Activated naive CD8-positive, alpha-beta T cell treated with anti-CD3 and anti-CD28 coated beads, Interleukin-2, amount 10 ng/mL, durations not matched to agents 7 days and 5 days (primary cell): ENCODE measurements at regions not wholly inside any gene's neighbourhood (a gene's known extent, or its start where the extent isn't known, plus 50 kb on each side); places are given as distances from the start of the nearest gene placed in this dataset.

ENCODE experiments used
- ATAC-seq: fragments of 150-1000 bp; cut with Tn5 transposase; one replicate; pipeline ENCODE4 v1.10.0; 2021; ENCODE audit warnings: low read depth, moderate library complexity
- POLR2A ChIA-PET: fragments of 350-600 bp; sonication (Branson Sonifier 250); formaldehyde crosslinking; loops from one replicate; lab custom pipeline; 2021; ENCODE audit warnings: antibody characterized with exemption; lab: Charles Lee
- DNase-seq: peaks from one replicate; pipeline ENCODE4 v3.0.0; 2021
- H3K27ac Mint-ChIP-seq: one replicate; pipeline ENCODE4 v1.8.0; 2022; ENCODE audit warnings: mild to moderate bottlenecking, mixed read lengths
- H3K27me3 Mint-ChIP-seq: one replicate; pipeline ENCODE4 v1.8.0; 2022; ENCODE audit warnings: mild to moderate bottlenecking, moderate library complexity, mixed read lengths
- H3K36me3 Mint-ChIP-seq: one replicate; pipeline ENCODE4 v1.8.0; 2021; ENCODE audit warnings: mild to moderate bottlenecking, mixed read lengths
- H3K4me1 Mint-ChIP-seq: one replicate; pipeline ENCODE4 v1.8.0; 2021; ENCODE audit warnings: mixed read lengths
- H3K4me3 Mint-ChIP-seq: one replicate; pipeline ENCODE4 v1.8.0; 2022; ENCODE audit warnings: mild to moderate bottlenecking, moderate library complexity, mixed read lengths
- H3K9me3 Mint-ChIP-seq: one replicate; pipeline ENCODE4 v1.8.0; 2021; ENCODE audit warnings: mixed read lengths

GRCh38 chr7:79593866-79594301 is 140.4 kb upstream of the MAGI2 start:
- Mint-ChIP-seq H3K36me3 (no peaks in the 10 kb centered on the region), H3K27me3 (peaks cover 3% of the 10 kb centered on the region), H3K4me1 (peaks cover 1% of the 10 kb centered on the region), H3K9me3 (no peaks in the 10 kb centered on the region), H3K4me3 (no peak overlapping the region), H3K27ac (no peak overlapping the region)
- ATAC-seq (no peak), DNase-seq (no peak)
- POLR2A ChIA-PET = no interaction called here

- DNase-seq (no peak), ATAC-seq (no peak)
- POLR2A ChIA-PET = no interaction called here
- Mint-ChIP-seq H3K27ac (no peak overlapping the region), H3K4me1 (peaks cover 1% of the 10 kb centered on the region), H3K27me3 (peaks cover 3% of the 10 kb centered on the region), H3K9me3 (no peaks in the 10 kb centered on the region), H3K4me3 (no peak overlapping the region), H3K36me3 (no peaks in the 10 kb centered on the region)
Measured at GRCh38 chr7:79590916-79591623, 137.6 kb upstream of the MAGI2 start.

- Mint-ChIP-seq H3K4me1 (peaks cover 1% of the 10 kb centered on the region), H3K9me3 (peaks cover 2% of the 10 kb centered on the region), H3K27me3 (peaks cover 3% of the 10 kb centered on the region), H3K4me3 (no peak overlapping the region), H3K27ac (no peak overlapping the region), H3K36me3 (no peaks in the 10 kb centered on the region)
- POLR2A ChIA-PET = no interaction called here
- DNase-seq = no peak
- ATAC-seq = no peak
Measured at GRCh38 chr7:79590391-79590790, 136.9 kb upstream of the MAGI2 start.

- no peaks in the 10 kb centered on the region for H3K4me1 Mint-ChIP-seq
- no peak overlapping the region for H3K27ac Mint-ChIP-seq
- ATAC-seq (no peak), DNase-seq (no peak)
- no peaks in the 10 kb centered on the region for H3K9me3 Mint-ChIP-seq
- no peak overlapping the region for H3K4me3 Mint-ChIP-seq
- no peaks in the 10 kb centered on the region for H3K27me3 Mint-ChIP-seq
- no peaks in the 10 kb centered on the region for H3K36me3 Mint-ChIP-seq
- POLR2A ChIA-PET = no interaction called here
Measured at GRCh38 chr7:79570903-79571302, 117.4 kb upstream of the MAGI2 start.

GRCh38 chr7:79563821-79564522 is 110.5 kb upstream of the MAGI2 start:
- POLR2A ChIA-PET = no interaction called here
- H3K27me3 Mint-ChIP-seq = no peaks in the 10 kb centered on the region
- DNase-seq (no peak), ATAC-seq (no peak)
- H3K27ac Mint-ChIP-seq = no peak overlapping the region
- H3K9me3 Mint-ChIP-seq = no peaks in the 10 kb centered on the region
- H3K36me3 Mint-ChIP-seq = no peaks in the 10 kb centered on the region
- H3K4me1 Mint-ChIP-seq = no peaks in the 10 kb centered on the region
- H3K4me3 Mint-ChIP-seq = no peak overlapping the region

GRCh38 chr7:79555571-79555970 is 102.1 kb upstream of the MAGI2 start:
- Mint-ChIP-seq H3K4me1 (no peaks in the 10 kb centered on the region), H3K36me3 (no peaks in the 10 kb centered on the region), H3K27me3 (no peaks in the 10 kb centered on the region), H3K9me3 (peaks cover 1% of the 10 kb centered on the region), H3K27ac (no peak overlapping the region), H3K4me3 (no peak overlapping the region)
- ATAC-seq (no peak), DNase-seq (no peak)
- POLR2A ChIA-PET = no interaction called here

- H3K36me3 Mint-ChIP-seq = no peaks in the 10 kb centered on the region
- ATAC-seq (no peak), DNase-seq (no peak)
- H3K27me3 Mint-ChIP-seq = no peaks in the 10 kb centered on the region
- H3K4me3 Mint-ChIP-seq = no peak overlapping the region
- no peak overlapping the region for H3K27ac Mint-ChIP-seq
- H3K9me3 Mint-ChIP-seq = peaks cover 1% of the 10 kb centered on the region
- POLR2A ChIA-PET = no interaction called here
- no peaks in the 10 kb centered on the region for H3K4me1 Mint-ChIP-seq
Measured at GRCh38 chr7:79553811-79554555, 100.5 kb upstream of the MAGI2 start.

GRCh38 chr7:79552463-79552862 is 99.0 kb upstream of the MAGI2 start:
- Mint-ChIP-seq H3K27ac (no peak overlapping the region), H3K4me3 (no peak overlapping the region)
- POLR2A ChIA-PET = no interaction called here

GRCh38 chr7:79548727-79549126 is 95.3 kb upstream of the MAGI2 start:
- H3K4me1 Mint-ChIP-seq = no peaks in the 10 kb centered on the region
- no peaks in the 10 kb centered on the region for H3K9me3 Mint-ChIP-seq
- H3K27me3 Mint-ChIP-seq = no peaks in the 10 kb centered on the region
- ATAC-seq (no peak), DNase-seq (no peak)
- H3K36me3 Mint-ChIP-seq = no peaks in the 10 kb centered on the region
- POLR2A ChIA-PET = no interaction called here
- no peak overlapping the region for H3K4me3 Mint-ChIP-seq
- H3K27ac Mint-ChIP-seq = no peak overlapping the region

More at GRCh38 chr7:79552463-79552862, 99.0 kb upstream of the MAGI2 start:
- no peaks in the 10 kb centered on the region for H3K36me3 Mint-ChIP-seq
- H3K27me3 Mint-ChIP-seq = no peaks in the 10 kb centered on the region
- H3K9me3 Mint-ChIP-seq = peaks cover 1% of the 10 kb centered on the region
- no peaks in the 10 kb centered on the region for H3K4me1 Mint-ChIP-seq
- DNase-seq = no peak
- no peak for ATAC-seq

GRCh38 chr7:79547132-79547531 is 93.7 kb upstream of the MAGI2 start:
- H3K27ac Mint-ChIP-seq = no peak overlapping the region
- H3K9me3 Mint-ChIP-seq = no peaks in the 10 kb centered on the region
- H3K36me3 Mint-ChIP-seq = no peaks in the 10 kb centered on the region
- POLR2A ChIA-PET = no interaction called here
- H3K27me3 Mint-ChIP-seq = no peaks in the 10 kb centered on the region
- no peak overlapping the region for H3K4me3 Mint-ChIP-seq
- ATAC-seq (no peak), DNase-seq (no peak)
- H3K4me1 Mint-ChIP-seq = no peaks in the 10 kb centered on the region

GRCh38 chr7:79540592-79540991 is 87.1 kb upstream of the MAGI2 start:
- POLR2A ChIA-PET = no interaction called here
- no peaks in the 10 kb centered on the region for H3K27me3 Mint-ChIP-seq
- ATAC-seq = no peak
- no peaks in the 10 kb centered on the region for H3K36me3 Mint-ChIP-seq
- no peaks in the 10 kb centered on the region for H3K4me1 Mint-ChIP-seq
- H3K4me3 Mint-ChIP-seq = no peak overlapping the region
- no peak for DNase-seq
- H3K27ac Mint-ChIP-seq = no peak overlapping the region
- H3K9me3 Mint-ChIP-seq = no peaks in the 10 kb centered on the region

- POLR2A ChIA-PET = no interaction called here
- H3K27ac Mint-ChIP-seq = no peak overlapping the region
- DNase-seq (no peak), ATAC-seq (no peak)
- no peak overlapping the region for H3K4me3 Mint-ChIP-seq
- H3K36me3 Mint-ChIP-seq = no peaks in the 10 kb centered on the region
- H3K4me1 Mint-ChIP-seq = no peaks in the 10 kb centered on the region
- H3K9me3 Mint-ChIP-seq = peaks cover 1% of the 10 kb centered on the region
- no peaks in the 10 kb centered on the region for H3K27me3 Mint-ChIP-seq
Measured at GRCh38 chr7:79534128-79534527, 80.7 kb upstream of the MAGI2 start.

GRCh38 chr7:79531905-79532664 is 78.6 kb upstream of the MAGI2 start:
- Mint-ChIP-seq H3K27ac (no peak overlapping the region), H3K4me3 (no peak overlapping the region), H3K4me1 (no peaks in the 10 kb centered on the region), H3K27me3 (no peaks in the 10 kb centered on the region), H3K36me3 (no peaks in the 10 kb centered on the region), H3K9me3 (peaks cover 1% of the 10 kb centered on the region)
- ATAC-seq (no peak), DNase-seq (no peak)
- POLR2A ChIA-PET = no interaction called here
